ENCODE measurements at regions not wholly inside any gene's neighbourhood (a gene's known extent, or its start where the extent isn't known, plus 50 kb on each side); places are given as distances from the start of the nearest gene placed in this dataset.

- ATAC-seq (no peak), DNase-seq (no peak)
- Histone ChIP-seq H3K36me3 (no peaks in the 10 kb centered on the region), H3K9me3 (no peaks in the 10 kb centered on the region), H3K4me1 (no peaks in the 10 kb centered on the region), H3K27me3 (ENCODE audit: low read depth) (no peaks in the 10 kb centered on the region), H3K4me3 (no peak overlapping the region), H3K27ac (no peak overlapping the region)
- intact Hi-C loops (cut with DNase I), result no loop called here
- no peak for TF ChIP-seq CTCF (IDR thresholded peaks at IDR 0.05)
These were observed 508.6 kb downstream of the RAB28 start for GRCh38 chr4:12975511-12975910.

GRCh38 chr4:12973522-12973921 is 510.6 kb downstream of the RAB28 start:
- intact Hi-C loops (cut with DNase I), result no loop called here
- TF ChIP-seq CTCF (IDR thresholded peaks at IDR 0.05), result no peak
- Histone ChIP-seq H3K9me3 (no peaks in the 10 kb centered on the region), H3K27ac (no peak overlapping the region), H3K36me3 (no peaks in the 10 kb centered on the region), H3K4me1 (no peaks in the 10 kb centered on the region), H3K4me3 (no peak overlapping the region), H3K27me3 (ENCODE audit: low read depth) (no peaks in the 10 kb centered on the region)
- ATAC-seq (no peak), DNase-seq (no peak)

GRCh38 chr4:12968345-12968744 is 515.8 kb downstream of the RAB28 start:
- no peak for DNase-seq
- Histone ChIP-seq H3K4me1 (no peaks in the 10 kb centered on the region), H3K27ac (no peak overlapping the region), H3K27me3 (ENCODE audit: low read depth) (no peaks in the 10 kb centered on the region), H3K4me3 (no peak overlapping the region), H3K36me3 (no peaks in the 10 kb centered on the region), H3K9me3 (no peaks in the 10 kb centered on the region)
- ATAC-seq, result no peak
- TF ChIP-seq CTCF (IDR thresholded peaks at IDR 0.05), result no peak
- intact Hi-C loops (cut with DNase I), result no loop called here

- no peak overlapping the region for H3K4me3 ChIP-seq
- intact Hi-C loops (cut with DNase I), result no loop called here
- no peaks in the 10 kb centered on the region for H3K4me1 ChIP-seq
- ATAC-seq (no peak), DNase-seq (no peak)
- TF ChIP-seq CTCF (IDR thresholded peaks at IDR 0.05), result no peak
- H3K27ac ChIP-seq, result no peak overlapping the region
- no peaks in the 10 kb centered on the region for H3K9me3 ChIP-seq
- no peaks in the 10 kb centered on the region for H3K27me3 ChIP-seq (ENCODE audit: low read depth)
- no peaks in the 10 kb centered on the region for H3K36me3 ChIP-seq
These were observed 517.4 kb downstream of the RAB28 start for GRCh38 chr4:12966726-12967125.

- no peak overlapping the region for H3K27ac ChIP-seq
- DNase-seq (no peak), ATAC-seq (no peak)
- no peak overlapping the region for H3K4me3 ChIP-seq
- H3K27me3 ChIP-seq (ENCODE audit: low read depth), result no peaks in the 10 kb centered on the region
- no peaks in the 10 kb centered on the region for H3K4me1 ChIP-seq
- no peak for TF ChIP-seq CTCF (IDR thresholded peaks at IDR 0.05)
- no peaks in the 10 kb centered on the region for H3K9me3 ChIP-seq
- intact Hi-C loops (cut with DNase I), result no loop called here
- H3K36me3 ChIP-seq, result no peaks in the 10 kb centered on the region
These were observed 518.8 kb downstream of the RAB28 start for GRCh38 chr4:12965334-12965733.

- H3K36me3 ChIP-seq, result no peaks in the 10 kb centered on the region
- H3K9me3 ChIP-seq, result no peaks in the 10 kb centered on the region
- no peak overlapping the region for H3K4me3 ChIP-seq
- no peak for ATAC-seq
- H3K27ac ChIP-seq, result no peak overlapping the region
- TF ChIP-seq CTCF (IDR thresholded peaks at IDR 0.05), result no peak
- intact Hi-C loops (cut with DNase I), result no loop called here
- no peaks in the 10 kb centered on the region for H3K27me3 ChIP-seq (ENCODE audit: low read depth)
- no peaks in the 10 kb centered on the region for H3K4me1 ChIP-seq
- DNase-seq, result no peak
These were observed 520.2 kb downstream of the RAB28 start for GRCh38 chr4:12963912-12964311.

Data from lower lobe of right lung (tissue), 2 donors.